ENCODE measurements at regions not wholly inside any gene's neighbourhood (a gene's known extent, or its start where the extent isn't known, plus 50 kb on each side); places are given as distances from the start of the nearest gene placed in this dataset.

DNA sequence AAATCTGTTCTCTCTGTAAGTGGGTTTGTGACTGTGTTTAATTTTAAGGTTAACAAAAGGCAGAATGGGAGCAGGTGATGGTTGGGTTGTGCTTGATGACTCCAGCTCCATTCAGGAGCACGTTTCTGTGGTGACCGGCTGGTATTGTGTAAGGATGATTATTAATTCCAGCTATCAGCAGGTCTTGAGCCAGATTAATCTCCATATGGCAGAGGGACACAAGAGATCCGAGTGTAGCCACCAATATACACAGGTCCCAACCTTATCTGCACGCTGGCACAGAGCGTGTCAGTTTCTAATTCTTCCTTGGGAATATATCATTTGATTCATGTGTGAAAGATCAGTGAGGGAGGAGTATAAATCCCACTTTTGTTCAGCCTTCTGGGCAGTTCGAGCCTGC is 199.0 kb upstream of the DCC start:
- Histone ChIP-seq H3K27ac (ENCODE audit: low read depth, low read length, poor library complexity, severe bottlenecking) (no peak overlapping the region), H3K36me3 (ENCODE audit: insufficient read depth, low read length, poor library complexity, severe bottlenecking) (no peaks in the 10 kb centered on the region), H3K4me1 (ENCODE audit: insufficient read depth, low read length, poor library complexity, severe bottlenecking) (no peaks in the 10 kb centered on the region), H3K4me3 (ENCODE audit: low read depth, low read length, poor library complexity, severe bottlenecking) (no peak overlapping the region), H3K27me3 (replicated peaks; ENCODE audit: insufficient read depth, low read depth, low read length, poor library complexity) (no peaks in the 10 kb centered on the region), H3K9me3 (ENCODE audit: low read depth, low read length, poor library complexity, severe bottlenecking) (peaks cover 8% of the 10 kb centered on the region)
- no peak for DNase-seq (ENCODE audit: low spot score)
- BruUV-seq (replicated peaks) = no TSS peak
- intact Hi-C loops (cut with micrococcal nuclease; ENCODE audit: unreplicated experiment) = no loop called here
- ChIA-PET POLR2A (ENCODE audit: low non-redundant PET) (no interaction called here), CTCF (no interaction called here)
- TF ChIP-seq EZH2 (IDR thresholded peaks at IDR 0.05; ENCODE audit: borderline replicate concordance, low read depth, low read length, poor library complexity, severe bottlenecking) = no peak
- TF ChIP-seq, protein P1, sequence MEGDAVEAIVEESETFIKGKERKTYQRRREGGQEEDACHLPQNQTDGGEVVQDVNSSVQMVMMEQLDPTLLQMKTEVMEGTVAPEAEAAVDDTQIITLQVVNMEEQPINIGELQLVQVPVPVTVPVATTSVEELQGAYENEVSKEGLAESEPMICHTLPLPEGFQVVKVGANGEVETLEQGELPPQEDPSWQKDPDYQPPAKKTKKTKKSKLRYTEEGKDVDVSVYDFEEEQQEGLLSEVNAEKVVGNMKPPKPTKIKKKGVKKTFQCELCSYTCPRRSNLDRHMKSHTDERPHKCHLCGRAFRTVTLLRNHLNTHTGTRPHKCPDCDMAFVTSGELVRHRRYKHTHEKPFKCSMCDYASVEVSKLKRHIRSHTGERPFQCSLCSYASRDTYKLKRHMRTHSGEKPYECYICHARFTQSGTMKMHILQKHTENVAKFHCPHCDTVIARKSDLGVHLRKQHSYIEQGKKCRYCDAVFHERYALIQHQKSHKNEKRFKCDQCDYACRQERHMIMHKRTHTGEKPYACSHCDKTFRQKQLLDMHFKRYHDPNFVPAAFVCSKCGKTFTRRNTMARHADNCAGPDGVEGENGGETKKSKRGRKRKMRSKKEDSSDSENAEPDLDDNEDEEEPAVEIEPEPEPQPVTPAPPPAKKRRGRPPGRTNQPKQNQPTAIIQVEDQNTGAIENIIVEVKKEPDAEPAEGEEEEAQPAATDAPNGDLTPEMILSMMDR (conservative IDR thresholded peaks at IDR 0.05; ENCODE audit: low read depth, low read length) = no peak

DNA sequence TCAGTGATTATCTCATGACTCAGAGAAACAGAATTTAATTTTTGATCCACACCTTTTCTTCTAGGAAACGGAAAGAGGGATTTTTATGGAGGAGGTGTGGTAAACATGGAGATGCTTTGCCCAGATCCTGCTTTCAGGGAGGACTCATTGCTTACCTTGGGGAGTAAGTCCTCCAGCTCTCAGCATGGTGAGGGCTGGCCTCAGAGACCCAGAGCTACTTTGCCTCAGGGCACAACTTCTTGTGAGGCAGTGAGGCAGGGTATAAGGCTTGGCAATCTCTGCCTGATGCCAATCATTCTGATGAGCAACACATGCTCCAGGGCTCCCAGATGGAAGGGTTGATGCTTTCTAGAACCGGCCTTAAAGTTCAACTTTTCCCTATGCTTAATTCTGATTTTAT is 189.9 kb upstream of the DCC start:
- H3K4me1 ChIP-seq (ENCODE audit: insufficient read depth, low read length, poor library complexity, severe bottlenecking) = no peaks in the 10 kb centered on the region
- intact Hi-C loops (cut with micrococcal nuclease; ENCODE audit: unreplicated experiment) = no loop called here
- CTCF ChIA-PET = no interaction called here
- no peak overlapping the region for H3K4me3 ChIP-seq (ENCODE audit: low read depth, low read length, poor library complexity, severe bottlenecking)
- no peaks in the 10 kb centered on the region for H3K9me3 ChIP-seq (ENCODE audit: low read depth, low read length, poor library complexity, severe bottlenecking)
- H3K36me3 ChIP-seq (ENCODE audit: insufficient read depth, low read length, poor library complexity, severe bottlenecking) = no peaks in the 10 kb centered on the region
- DNase-seq (ENCODE audit: low spot score) = no peak
- POLR2A ChIA-PET (ENCODE audit: low non-redundant PET) = no interaction called here
- no peak overlapping the region for H3K27ac ChIP-seq (ENCODE audit: low read depth, low read length, poor library complexity, severe bottlenecking)
- no peaks in the 10 kb centered on the region for H3K27me3 ChIP-seq (replicated peaks; ENCODE audit: insufficient read depth, low read depth, low read length, poor library complexity)
- no TSS peak for BruUV-seq (replicated peaks)
- no peak for TF ChIP-seq EZH2 (IDR thresholded peaks at IDR 0.05; ENCODE audit: borderline replicate concordance, low read depth, low read length, poor library complexity, severe bottlenecking)
- TF ChIP-seq, protein P1 (conservative IDR thresholded peaks at IDR 0.05; ENCODE audit: low read depth, low read length) = no peak

DNA sequence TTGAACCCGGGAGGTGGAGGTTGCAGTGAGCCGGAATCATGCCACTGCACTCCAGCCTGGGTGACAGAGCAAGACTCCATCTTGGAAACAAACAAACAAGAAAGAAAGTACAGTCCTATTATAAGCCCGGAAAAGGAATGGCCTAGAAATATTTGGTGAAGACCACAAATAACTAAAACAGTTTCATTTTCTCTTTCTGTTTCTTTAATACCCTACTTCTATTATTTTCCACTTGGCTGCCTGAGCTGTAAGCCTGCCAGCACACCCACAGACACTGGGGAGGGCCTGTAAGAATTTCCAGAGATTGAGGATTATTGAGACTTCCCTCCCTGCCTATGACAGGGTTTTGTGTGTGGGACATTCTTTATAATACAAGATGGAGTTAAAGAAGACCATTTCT is 188.0 kb upstream of the DCC start:
- DNase-seq (ENCODE audit: low spot score) = peak; percentile 11
- no peaks in the 10 kb centered on the region for H3K9me3 ChIP-seq (ENCODE audit: low read depth, low read length, poor library complexity, severe bottlenecking)
- CTCF ChIA-PET = no interaction called here
- no peak for TF ChIP-seq EZH2 (IDR thresholded peaks at IDR 0.05; ENCODE audit: borderline replicate concordance, low read depth, low read length, poor library complexity, severe bottlenecking)
- TF ChIP-seq, protein P1 (conservative IDR thresholded peaks at IDR 0.05; ENCODE audit: low read depth, low read length) = no peak
- POLR2A ChIA-PET (ENCODE audit: low non-redundant PET) = no interaction called here
- intact Hi-C loops (cut with micrococcal nuclease; ENCODE audit: unreplicated experiment) = no loop called here
- BruUV-seq (replicated peaks) = no TSS peak
- no peak overlapping the region for H3K27ac ChIP-seq (ENCODE audit: low read depth, low read length, poor library complexity, severe bottlenecking)
- no peaks in the 10 kb centered on the region for H3K36me3 ChIP-seq (ENCODE audit: insufficient read depth, low read length, poor library complexity, severe bottlenecking)
- H3K4me1 ChIP-seq (ENCODE audit: insufficient read depth, low read length, poor library complexity, severe bottlenecking) = no peaks in the 10 kb centered on the region
- no peaks in the 10 kb centered on the region for H3K27me3 ChIP-seq (replicated peaks; ENCODE audit: insufficient read depth, low read depth, low read length, poor library complexity)
- no peak overlapping the region for H3K4me3 ChIP-seq (ENCODE audit: low read depth, low read length, poor library complexity, severe bottlenecking)

Measured in A673 (cell line).